Gastrocnemius medialis (tissue), 4 donors: ENCODE measurements at regions not wholly inside any gene's neighbourhood (a gene's known extent, or its start where the extent isn't known, plus 50 kb on each side); places are given as distances from the start of the nearest gene placed in this dataset.

Source experiments
- ATAC-seq, 2 donors: fragments of 150-250 bp; one replicate each; pipeline ENCODE4 v1.9.1; 2016
- DNase-seq, 2 donors: peaks; one replicate each; pipeline ENCODE4 v3.0.0-alpha.2; 2019
- H3K27ac ChIP-seq, 4 donors: fragments of 200-600 bp; sonication (generic); 1 replicate in 1 of 4; 2 replicates in 3 of 4; pipeline ENCODE4 v1.5.1; 2016 to 2018; ENCODE audit warnings: mild to moderate bottlenecking in 2 of 4, moderate library complexity in 1 of 4
- H3K27me3 ChIP-seq, 3 donors: fragments of 200-600 bp; sonication (generic) in 2 of 3; 1 replicate in 1 of 3; 2 replicates in 2 of 3; pipeline versions ENCODE4 v1.5.1 to v1.6.0; 2016 to 2019; ENCODE audit warnings: mild to moderate bottlenecking in 1 of 3, moderate library complexity in 1 of 3
- H3K36me3 ChIP-seq, 2 donors: fragments of 200-600 bp; sonication (generic) in 1 of 2; one replicate each; pipeline ENCODE4 v1.5.1; 2017 to 2018
- H3K4me1 ChIP-seq, 2 donors: fragments of 200-600 bp; sonication (generic) in 1 of 2; one replicate each; pipeline ENCODE4 v1.5.1; 2016 to 2017; ENCODE audit warnings: mild to moderate bottlenecking in 2 of 2
- H3K4me3 ChIP-seq, 4 donors: fragments of 200-600 bp; sonication (generic) in 3 of 4; 1 replicate in 1 of 4; 2 replicates in 3 of 4; pipeline ENCODE4 v1.5.1; 2016 to 2019; ENCODE audit warnings: mild to moderate bottlenecking in 2 of 4
- H3K9me3 ChIP-seq, 3 donors: fragments of 200-600 bp; sonication (generic) in 2 of 3; 1 replicate in 1 of 3; 2 replicates in 2 of 3; pipeline ENCODE4 v1.5.1; 2016 to 2019
- CTCF ChIP-seq, 5 experiments: fragments of 450-650 bp in 3 of 5; fragments of 200-600 bp in 2 of 5; sonication (generic) in 2 of 5; IDR thresholded peaks in 4 of 5; conservative IDR thresholded peaks in 1 of 5; 1 replicate in 4 of 5; 2 replicates in 1 of 5; pipeline ENCODE4 v1.5.1; 2016 to 2019; ENCODE audit warnings: antibody characterized with exemption in 5 of 5, mild to moderate bottlenecking in 3 of 5, moderate library complexity in 3 of 5
- POLR2A ChIP-seq, 2 donors: fragments of 450-650 bp; IDR thresholded peaks; one replicate each; pipeline ENCODE4 v1.6.1; 2017; ENCODE audit warnings: antibody characterized with exemption in 2 of 2, mild to moderate bottlenecking in 2 of 2, moderate library complexity in 2 of 2
- in situ Hi-C, 4 donors: fragments of 200-750 bp; cut with MboI; loops; one replicate each; pipeline versions ENCODE4 v1.15.0 to v1.8.0; 2017; ENCODE audit warnings: low sequenced_read_pairs in 4 of 4
- intact Hi-C: fragments of 100-400 bp; cut with DNase I; formaldehyde crosslinking; loops from one replicate; pipeline ENCODE4 v1.15.1; 2023; ENCODE audit warnings: low total_unique reads

- H3K27ac ChIP-seq = no peak overlapping the region
- no peak for DNase-seq
- H3K4me1 ChIP-seq = no peaks in the 10 kb centered on the region
- H3K36me3 ChIP-seq = no peaks in the 10 kb centered on the region
- no peak for ATAC-seq
- intact Hi-C loops = no loop called here
- no peaks in the 10 kb centered on the region for H3K27me3 ChIP-seq
- H3K9me3 ChIP-seq = no peaks in the 10 kb centered on the region
- in situ Hi-C loops = no loop called here
- TF ChIP-seq POLR2A (IDR thresholded peaks at IDR 0.05) (no peak), CTCF (IDR thresholded peaks at IDR 0.05 in 4 of 5, conservative IDR thresholded peaks at IDR 0.05 in 1 of 5) (no peak)
- H3K4me3 ChIP-seq = no peak overlapping the region
Measured at GRCh38 chr6:135578976-135579375, 81.4 kb upstream of the AHI1 start.

- in situ Hi-C loops (no loop called here), intact Hi-C loops (loop anchor here (2.0 kb wide), 1 partner anchor 76 kb away; no protein-coding TSS in a partner anchor)
- DNase-seq = no peak
- no peak for TF ChIP-seq POLR2A (IDR thresholded peaks at IDR 0.05)
- no peak for TF ChIP-seq CTCF (IDR thresholded peaks at IDR 0.05 in 4 of 5, conservative IDR thresholded peaks at IDR 0.05 in 1 of 5)
- Histone ChIP-seq H3K9me3 (no peaks in the 10 kb centered on the region), H3K27me3 (no peaks in the 10 kb centered on the region), H3K27ac (no peak overlapping the region), H3K4me1 (no peaks in the 10 kb centered on the region), H3K36me3 (no peaks in the 10 kb centered on the region), H3K4me3 (no peak overlapping the region)
- no peak for ATAC-seq
Measured at GRCh38 chr6:135581211-135581610, 83.7 kb upstream of the AHI1 start.

- ATAC-seq = no peak
- TF ChIP-seq CTCF (IDR thresholded peaks at IDR 0.05 in 4 of 5, conservative IDR thresholded peaks at IDR 0.05 in 1 of 5) (no peak), POLR2A (IDR thresholded peaks at IDR 0.05) (no peak)
Measured at GRCh38 chr6:135583256-135583761, 85.8 kb upstream of the AHI1 start.

GRCh38 chr6:135586388-135586787 lies 88.8 kb upstream of the AHI1 start:
- TF ChIP-seq POLR2A (IDR thresholded peaks at IDR 0.05) (no peak), CTCF (IDR thresholded peaks at IDR 0.05 in 4 of 5, conservative IDR thresholded peaks at IDR 0.05 in 1 of 5) (no peak)
- no peaks in the 10 kb centered on the region for H3K9me3 ChIP-seq
- H3K36me3 ChIP-seq = no peaks in the 10 kb centered on the region
- in situ Hi-C loops (no loop called here), intact Hi-C loops (no loop called here)
- no peaks in the 10 kb centered on the region for H3K27me3 ChIP-seq
- no peak overlapping the region for H3K4me3 ChIP-seq
- DNase-seq (no peak), ATAC-seq (no peak)
- no peak overlapping the region for H3K27ac ChIP-seq
- H3K4me1 ChIP-seq = no peaks in the 10 kb centered on the region

More at GRCh38 chr6:135583256-135583761, 85.8 kb upstream of the AHI1 start:
- Histone ChIP-seq H3K9me3 (no peaks in the 10 kb centered on the region), H3K27me3 (no peaks in the 10 kb centered on the region), H3K4me1 (no peaks in the 10 kb centered on the region), H3K4me3 (no peak overlapping the region), H3K36me3 (no peaks in the 10 kb centered on the region), H3K27ac (no peak overlapping the region)
- DNase-seq = no peak
- intact Hi-C loops = no loop called here
- in situ Hi-C loops = no loop called here

GRCh38 chr6:135586844-135587243 lies 89.3 kb upstream of the AHI1 start:
- intact Hi-C loops (no loop called here), in situ Hi-C loops (no loop called here)
- DNase-seq (no peak), ATAC-seq (no peak)
- Histone ChIP-seq H3K4me1 (no peaks in the 10 kb centered on the region), H3K4me3 (no peak overlapping the region), H3K27ac (no peak overlapping the region), H3K27me3 (no peaks in the 10 kb centered on the region), H3K36me3 (no peaks in the 10 kb centered on the region), H3K9me3 (no peaks in the 10 kb centered on the region)
- TF ChIP-seq CTCF (IDR thresholded peaks at IDR 0.05 in 4 of 5, conservative IDR thresholded peaks at IDR 0.05 in 1 of 5) (no peak), POLR2A (IDR thresholded peaks at IDR 0.05) (no peak)
